ENCODE measurements at regions not wholly inside any gene's neighbourhood (a gene's known extent, or its start where the extent isn't known, plus 50 kb on each side); places are given as distances from the start of the nearest gene placed in this dataset.

GRCh38 chr21:18164483-18164882 is 80.2 kb upstream of the CHODL start:
- Histone ChIP-seq H2AFZ (ENCODE audit: low read length) (no peak overlapping the region), H3K4me2 (ENCODE audit: insufficient read depth in 1 of 2, low read depth in 2 of 2, low read length in 2 of 2) (no peak overlapping the region), H4K5ac (ENCODE audit: insufficient read length, low read depth, low read length) (no peak overlapping the region), H3K18ac (ENCODE audit: extremely low read depth, low read length) (no peak overlapping the region), H2BK5ac (ENCODE audit: low read depth, low read length) (no peak overlapping the region), H2BK20ac (ENCODE audit: low read length) (no peak overlapping the region), H3K9me3 (ENCODE audit: insufficient read depth in 2 of 2, low read depth in 1 of 2, low read length in 1 of 2) (no peaks in the 10 kb centered on the region), H3K9ac (replicated peaks in 1 of 4; ENCODE audit: extremely low read depth in 1 of 4, low read depth in 3 of 4, low read length in 3 of 4) (no peak overlapping the region), H4K8ac (ENCODE audit: extremely low read depth, insufficient read depth, low read length) (no peak overlapping the region), H3K4ac (replicated peaks; ENCODE audit: insufficient read length, low read depth, low read length) (no peak overlapping the region), H3K79me2 (ENCODE audit: control insufficient read depth in 1 of 2, insufficient read depth in 2 of 2, low read length in 2 of 2) (no peaks in the 10 kb centered on the region), H2BK120ac (replicated peaks; ENCODE audit: low read depth, low read length) (no peak overlapping the region), H3K14ac (ENCODE audit: insufficient read length) (no peak overlapping the region), H3K27me3 (replicated peaks in 1 of 4; ENCODE audit: control insufficient read depth in 3 of 4, extremely low read depth in 1 of 4, insufficient read depth in 3 of 4, low read length in 3 of 4) (no peaks in the 10 kb centered on the region), H3K23me2 (ENCODE audit: low read depth, low read length) (no peaks in the 10 kb centered on the region), H2AK5ac (ENCODE audit: low read depth, low read length) (no peak overlapping the region), H2BK15ac (ENCODE audit: low read length) (no peak overlapping the region), H3K23ac (ENCODE audit: insufficient read length) (no peak overlapping the region), H4K91ac (replicated peaks; ENCODE audit: insufficient read length, low read length) (no peak overlapping the region), H2BK12ac (ENCODE audit: low read depth, low read length) (no peak overlapping the region), H3K56ac (replicated peaks; ENCODE audit: insufficient read length, low read depth, low read length) (no peak overlapping the region), H4K20me1 (replicated peaks in 1 of 2; ENCODE audit: control insufficient read depth in 1 of 2, insufficient read depth in 2 of 2, low read length in 2 of 2) (no peaks in the 10 kb centered on the region), H3K4me1 (replicated peaks in 1 of 4; ENCODE audit: control insufficient read depth in 3 of 4, insufficient read depth in 4 of 4, low read length in 3 of 4) (no peaks in the 10 kb centered on the region), H3K79me1 (ENCODE audit: low read depth, low read length) (no peaks in the 10 kb centered on the region), H3K27ac (ENCODE audit: low read depth, low read length) (no peak overlapping the region), H3K36me3 (ENCODE audit: control insufficient read depth in 2 of 4, insufficient read depth in 4 of 4, low read length in 3 of 4) (no peaks in the 10 kb centered on the region), H3K4me3 (ENCODE audit: extremely low read depth in 1 of 4, insufficient read depth in 2 of 4, low read depth in 3 of 4, low read length in 4 of 4) (no peak overlapping the region)
- no peak for FAIRE-seq
- DNase-seq (ENCODE audit: low read depth in 1 of 2, low spot score in 2 of 2), result no peak
- TF ChIP-seq KDM4A (IDR thresholded peaks at IDR 0.05; ENCODE audit: low read depth, low read length, severe bottlenecking) (no peak), HDAC2 (IDR thresholded peaks at IDR 0.05; ENCODE audit: borderline replicate concordance in 1 of 2, low read depth in 2 of 2, low read length in 2 of 2) (no peak), SUZ12 (IDR thresholded peaks at IDR 0.05; ENCODE audit: low read length) (no peak), PHF8 (conservative IDR thresholded peaks at IDR 0.05; ENCODE audit: low read depth, low read length) (no peak), CHD2 (IDR thresholded peaks at IDR 0.05; ENCODE audit: low read length) (no peak), TAF7 (optimal IDR thresholded peaks at IDR 0.05; ENCODE audit: borderline replicate concordance, low read depth, low read length) (no peak), KDM5A (IDR thresholded peaks at IDR 0.05; ENCODE audit: low read length) (no peak), BCL11A (IDR thresholded peaks at IDR 0.05; ENCODE audit: low read depth in 2 of 2, low read length in 2 of 2) (no peak), ATF2 (IDR thresholded peaks at IDR 0.05; ENCODE audit: low read length) (no peak), MAFK (IDR thresholded peaks at IDR 0.05; ENCODE audit: low read depth, low read length) (no peak), EP300 (IDR thresholded peaks at IDR 0.05; ENCODE audit: borderline replicate concordance in 1 of 2, low read depth in 2 of 2, low read length in 2 of 2) (no peak)
- CTCF ChIA-PET (ENCODE audit: partially characterized antibody), result interaction anchor here (0.5 to 1.7 kb wide), 13 partner anchors 8 to 886 kb away, joined by 3 to 9 read pairs (median 4); no protein-coding TSS in a partner anchor
- POLR2A ChIA-PET (ENCODE audit: partially characterized antibody), result no interaction called here
- 94% methylated on average over 3 of the region's 3 CpGs; no CpG with 5 or more reads in 1 of the 2 experiments for WGBS, 2 experiments (ENCODE audit: extremely low coverage in 1 of 2, insufficient coverage in 1 of 2, insufficient read length in 1 of 2, insufficient replicate concordance in 2 of 2, low coverage in 1 of 2, low lambda C conversion rate in 2 of 2, missing lambda C conversion rate in 1 of 2)
